ENCODE measurements at regions not wholly inside any gene's neighbourhood (a gene's known extent, or its start where the extent isn't known, plus 50 kb on each side); places are given as distances from the start of the nearest gene placed in this dataset.

GRCh38 chr17:54718286-54718685, 182.4 kb upstream of the TOM1L1 start:
- no peak for DNase-seq (ENCODE audit: low spot score)

DNA sequence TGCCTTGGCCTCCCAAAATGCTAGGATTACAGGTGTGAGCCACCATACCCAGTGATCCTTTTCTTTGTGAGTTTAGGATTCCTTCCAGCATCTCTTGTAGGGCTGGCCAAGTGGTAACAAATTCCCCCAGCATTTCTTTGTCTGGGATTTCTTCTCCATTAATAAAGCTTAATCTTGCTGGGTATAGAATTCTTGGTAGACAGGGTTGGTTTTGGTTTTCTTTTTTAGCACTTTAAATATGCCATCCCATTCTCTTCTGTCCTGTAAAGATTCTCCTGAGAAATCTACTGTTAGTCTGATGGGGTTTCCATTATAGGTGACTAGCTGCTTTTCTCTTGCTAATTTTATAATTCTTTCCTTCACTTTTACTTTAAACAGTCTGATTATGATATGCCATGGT, 173.0 kb upstream of the TOM1L1 start:
- DNase-seq (ENCODE audit: low spot score), result no peak

DNA sequence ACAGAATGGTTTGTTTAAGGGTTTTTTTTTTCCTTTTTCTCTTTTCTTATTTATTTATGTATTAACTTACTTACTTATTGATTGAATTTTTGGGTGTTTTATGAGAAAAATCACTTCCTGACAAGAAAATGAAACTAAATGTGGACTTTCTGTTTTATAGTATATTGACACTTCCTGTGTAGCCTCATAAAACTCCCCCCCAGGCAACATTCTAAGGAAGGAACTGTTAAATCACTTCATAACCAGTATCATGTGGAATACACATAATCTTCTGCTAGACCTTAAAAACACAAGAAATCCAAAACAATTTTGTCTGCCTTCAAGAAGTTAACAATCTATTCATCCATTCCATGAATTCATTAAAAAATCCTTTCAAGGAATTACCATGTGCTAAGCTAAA, 164.1 kb upstream of the TOM1L1 start:
- no peak for DNase-seq (ENCODE audit: low spot score)

DNA sequence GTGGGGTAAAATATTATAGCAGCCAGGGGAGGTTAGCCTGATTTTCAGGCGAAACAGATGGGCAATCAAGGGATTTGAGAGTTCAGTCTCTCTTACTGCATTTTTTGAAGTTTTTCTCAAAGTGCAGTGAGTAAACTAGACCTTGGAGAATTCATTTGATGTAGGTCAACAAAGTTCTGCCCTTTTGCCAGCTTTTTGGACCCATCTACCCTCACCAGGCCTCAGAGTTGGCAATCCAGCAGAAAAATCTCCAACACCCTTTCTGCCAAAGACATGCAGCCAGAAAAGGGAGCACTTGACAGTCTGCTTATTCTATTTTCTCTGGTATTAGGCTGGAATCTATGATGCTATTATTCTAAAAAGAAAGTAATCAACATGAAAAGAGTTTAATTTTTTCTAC, 162.2 kb upstream of the TOM1L1 start:
- DNase-seq (ENCODE audit: low spot score), result no peak

- no peak for DNase-seq (ENCODE audit: low spot score)
These were observed 155.9 kb upstream of the TOM1L1 start for GRCh38 chr17:54744750-54745149.

DNA sequence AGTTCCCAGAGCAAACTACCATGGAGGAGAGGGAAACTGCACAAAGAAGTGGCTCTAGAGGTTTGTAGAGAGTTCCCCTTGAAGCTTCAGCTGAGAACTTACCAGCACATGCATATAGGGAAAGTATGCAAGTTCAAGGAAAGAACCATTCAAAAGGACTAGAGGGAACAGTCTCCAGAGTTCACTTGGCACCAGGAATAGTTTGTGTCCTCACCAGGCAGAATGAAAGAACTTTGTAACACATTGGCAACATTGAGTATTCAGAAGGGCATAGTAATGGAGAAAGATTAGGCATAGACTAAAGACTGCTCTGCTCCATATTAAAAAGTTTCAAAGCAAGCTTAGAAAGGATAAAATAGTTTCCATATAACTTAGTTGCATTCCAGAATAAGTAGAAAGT, 155.4 kb upstream of the TOM1L1 start:
- no peak for DNase-seq (ENCODE audit: low spot score)

DNA sequence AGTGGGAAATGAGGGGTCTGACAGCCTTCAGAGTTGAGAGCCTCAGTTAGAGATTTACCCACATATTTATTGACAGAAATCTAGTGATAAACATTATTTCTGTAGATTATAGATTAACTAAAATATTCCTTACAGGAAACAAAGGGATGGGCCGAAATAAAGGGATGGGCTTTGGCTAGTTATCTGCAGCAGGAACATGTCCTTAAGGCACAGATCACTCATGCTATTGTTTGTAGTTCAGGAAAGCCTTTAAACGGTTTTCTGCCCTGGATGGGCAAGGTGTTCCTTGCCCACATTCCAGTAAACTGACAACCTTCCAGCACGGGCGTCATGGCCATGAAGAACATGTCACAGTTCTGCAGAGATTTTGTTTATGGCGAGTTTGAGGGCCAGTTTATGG, 154.8 kb upstream of the TOM1L1 start:
- DNase-seq (ENCODE audit: low spot score), result no peak

DNA sequence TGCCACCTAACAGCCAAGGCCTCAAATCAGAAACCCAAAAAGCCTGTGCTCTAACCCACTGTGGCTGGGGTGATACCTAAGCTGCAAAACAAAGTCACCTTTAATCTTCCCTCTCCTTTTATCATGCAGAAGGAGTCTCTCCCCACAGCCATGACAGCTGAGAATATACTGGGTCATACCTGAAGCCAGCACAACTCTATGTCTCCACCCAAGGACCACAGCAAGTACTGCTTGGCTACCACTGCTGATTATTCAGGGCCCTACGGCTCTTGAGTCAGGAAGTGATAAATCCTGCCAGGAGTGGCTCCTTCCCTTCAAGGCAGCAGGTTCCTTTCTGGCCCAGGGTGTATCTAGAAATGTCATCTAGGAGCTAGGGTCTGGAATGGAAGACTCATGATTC, 151.5 kb upstream of the TOM1L1 start:
- no peak for DNase-seq (ENCODE audit: low spot score)

DNA sequence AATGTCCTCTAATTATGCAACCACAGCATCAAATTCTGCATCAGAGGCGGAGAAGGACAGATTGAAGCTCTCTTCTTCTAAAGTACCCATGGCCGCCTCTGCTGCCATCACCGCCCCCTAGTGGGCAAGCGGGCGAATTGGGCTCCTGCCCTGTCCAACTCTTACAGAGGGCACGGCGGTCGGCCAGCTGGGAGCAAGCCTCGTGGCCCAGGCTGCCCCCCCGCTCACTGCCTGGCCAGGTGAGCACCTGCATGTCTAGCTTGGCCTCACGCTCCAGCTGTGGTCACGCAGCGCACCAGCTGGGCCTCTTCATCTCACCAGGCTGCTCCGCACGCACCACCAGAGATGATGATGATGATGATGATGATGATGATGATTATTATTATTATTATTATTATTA, 146.1 kb upstream of the TOM1L1 start:
- no peak for DNase-seq (ENCODE audit: low spot score)

DNA sequence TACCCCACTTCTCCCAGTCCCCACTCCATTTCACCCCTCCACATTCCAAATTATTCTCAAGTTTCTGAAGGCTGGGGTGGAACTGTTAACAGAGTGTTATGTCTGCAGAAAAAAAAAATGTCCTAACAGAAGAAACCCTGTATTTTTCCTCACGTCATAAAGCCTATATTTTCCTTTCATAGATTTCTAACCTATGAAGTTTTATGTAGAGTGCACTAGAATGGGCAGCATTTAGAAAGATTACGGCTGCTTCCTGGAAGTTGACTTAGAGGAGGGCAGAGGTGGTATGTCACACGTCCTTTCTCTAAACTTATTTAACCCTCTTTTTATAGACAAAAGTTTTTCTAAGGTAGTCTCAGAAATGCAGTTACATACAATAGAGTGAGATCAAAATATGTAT, 139.8 kb upstream of the TOM1L1 start:
- no peak for DNase-seq (ENCODE audit: low spot score)

GRCh38 chr17:54770836-54771235, 129.8 kb upstream of the TOM1L1 start:
- no peak for DNase-seq (ENCODE audit: low spot score)

DNA sequence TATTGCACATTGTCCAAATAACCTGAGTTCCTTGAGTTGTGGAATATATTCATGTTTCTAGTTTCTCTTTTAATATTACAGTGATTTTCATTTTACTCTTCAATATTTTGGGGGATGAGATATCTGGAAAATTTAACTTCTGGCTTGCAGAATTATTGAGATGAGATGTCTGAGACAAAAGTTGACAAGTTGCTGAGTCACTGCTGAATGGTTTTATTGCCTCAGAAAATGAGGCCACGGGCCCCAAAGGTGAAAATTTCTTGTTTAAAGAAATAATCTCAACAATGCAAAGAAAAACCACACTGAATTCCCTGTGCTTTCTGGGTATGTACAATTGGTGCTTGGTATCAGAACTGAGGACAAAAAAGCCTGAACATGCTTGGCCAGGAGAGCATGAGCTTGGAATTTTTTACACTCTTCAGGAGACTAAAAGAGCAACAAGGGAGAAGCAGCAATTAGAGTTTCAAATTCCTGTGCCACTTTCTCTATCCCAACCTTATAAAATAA, 129.2 kb upstream of the TOM1L1 start:
- no peak for DNase-seq (ENCODE audit: low spot score)

DNA sequence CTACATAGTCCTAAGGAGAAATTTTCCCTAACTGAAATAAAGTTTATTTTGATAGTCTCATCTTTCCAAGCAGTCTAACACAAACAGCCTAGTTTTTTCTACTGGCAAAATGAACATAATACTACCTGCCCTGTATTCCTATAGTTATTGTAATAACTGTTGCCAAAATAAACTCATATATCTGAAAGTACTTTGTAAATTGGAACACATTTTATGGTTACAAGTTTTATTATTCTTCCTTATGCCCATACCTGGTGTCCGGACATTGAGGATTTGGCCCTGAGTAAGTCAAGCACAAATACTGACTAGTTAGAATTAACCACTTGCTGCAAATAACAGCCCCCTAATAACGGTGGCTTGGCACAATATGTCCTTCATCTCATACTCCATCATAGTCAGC, 120.4 kb upstream of the TOM1L1 start:
- no peak for DNase-seq (ENCODE audit: low spot score)

- no peak for DNase-seq (ENCODE audit: low spot score)
These were observed 119.3 kb upstream of the TOM1L1 start for GRCh38 chr17:54781389-54781788.

- no peak for DNase-seq (ENCODE audit: low spot score)
These were observed 116.3 kb upstream of the TOM1L1 start for GRCh38 chr17:54784305-54784704.

DNA sequence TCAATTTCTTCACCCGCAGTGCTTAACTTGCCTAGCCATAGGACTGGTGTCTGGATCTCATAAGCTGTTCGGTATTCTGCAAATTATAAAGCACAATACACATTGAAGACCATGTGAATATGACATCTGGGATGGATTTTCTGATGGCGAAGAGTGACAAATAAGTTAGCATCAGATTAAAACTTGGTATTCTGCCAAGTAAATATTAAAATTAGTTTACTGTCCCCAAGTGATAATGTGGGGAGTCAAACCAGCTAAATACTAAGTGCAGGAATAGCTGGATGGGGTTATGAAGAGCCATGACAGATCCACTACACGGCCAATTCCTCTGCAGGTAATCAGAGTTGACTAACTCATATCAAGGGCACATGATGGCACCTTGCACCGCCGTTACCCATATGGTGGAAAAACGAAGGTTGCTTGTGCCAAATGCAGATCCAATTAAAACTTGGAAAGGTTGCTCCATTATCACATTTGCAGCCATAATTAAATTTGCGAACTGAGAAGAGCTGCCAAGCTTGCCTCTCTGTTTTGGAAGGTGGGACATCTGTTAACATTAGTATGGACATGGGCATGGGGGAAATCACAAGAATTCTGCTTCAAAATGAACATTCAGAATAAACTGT, 114.9 kb upstream of the TOM1L1 start:
- no peak for DNase-seq (ENCODE audit: low spot score)

DNA sequence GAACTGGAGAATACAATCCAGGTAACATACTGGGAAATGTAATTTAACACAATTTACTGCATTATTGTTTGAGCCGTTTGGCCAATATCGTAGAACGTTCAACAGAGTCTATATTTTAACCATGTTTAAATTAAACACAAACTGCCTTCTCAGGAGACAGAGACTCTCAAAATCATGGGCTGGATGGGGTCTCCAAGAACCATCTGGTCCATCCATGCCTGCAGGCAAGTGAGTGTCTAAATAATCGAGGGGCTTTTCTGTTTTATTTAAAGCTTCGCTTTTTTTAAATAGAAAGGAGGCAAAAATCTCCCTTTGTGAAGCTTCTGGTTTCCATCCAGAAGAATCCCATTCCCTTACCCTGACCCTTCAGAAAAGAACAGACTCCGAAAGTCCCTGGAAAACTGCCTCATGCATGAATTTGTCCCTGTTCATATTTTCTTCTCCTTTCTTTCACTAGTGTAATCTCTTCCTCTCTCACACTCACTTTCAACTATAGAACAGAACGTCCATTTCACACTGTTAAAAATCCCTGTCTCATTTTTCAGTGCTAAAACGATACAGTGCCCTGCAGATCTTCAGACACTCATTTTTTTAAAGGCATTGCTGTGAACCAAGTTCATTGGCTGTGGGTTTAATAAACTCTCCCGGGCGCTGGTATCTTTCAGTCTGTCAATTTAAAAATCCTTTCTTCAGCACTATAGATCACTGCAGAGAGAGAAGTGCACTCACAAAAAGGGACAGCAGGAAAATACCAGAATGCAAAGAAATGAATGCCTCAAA, 111.4 kb upstream of the TOM1L1 start:
- DNase-seq (ENCODE audit: low spot score), result no peak

DNA sequence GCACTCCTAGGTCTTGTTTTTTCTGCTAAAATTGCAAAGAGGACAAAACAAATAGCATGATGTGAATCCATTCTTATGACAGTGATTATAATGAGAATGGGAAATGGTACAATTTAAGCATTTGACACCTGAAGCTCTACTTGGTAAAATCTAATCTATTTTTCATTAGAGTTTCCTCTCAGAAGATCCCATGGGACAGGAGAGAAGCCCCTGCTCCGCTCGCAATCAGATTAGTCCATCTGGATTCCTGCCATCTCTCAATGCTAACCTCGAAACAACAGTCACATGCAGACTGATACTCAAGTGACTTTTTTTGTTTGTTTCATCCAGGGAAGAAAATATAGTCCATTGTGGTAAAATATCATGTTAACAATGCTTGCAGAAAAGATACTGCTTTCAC, 107.4 kb upstream of the TOM1L1 start:
- no peak for DNase-seq (ENCODE audit: low spot score)

- no peak for DNase-seq (ENCODE audit: low spot score)
These were observed 105.6 kb upstream of the TOM1L1 start for GRCh38 chr17:54795046-54795445.

DNA sequence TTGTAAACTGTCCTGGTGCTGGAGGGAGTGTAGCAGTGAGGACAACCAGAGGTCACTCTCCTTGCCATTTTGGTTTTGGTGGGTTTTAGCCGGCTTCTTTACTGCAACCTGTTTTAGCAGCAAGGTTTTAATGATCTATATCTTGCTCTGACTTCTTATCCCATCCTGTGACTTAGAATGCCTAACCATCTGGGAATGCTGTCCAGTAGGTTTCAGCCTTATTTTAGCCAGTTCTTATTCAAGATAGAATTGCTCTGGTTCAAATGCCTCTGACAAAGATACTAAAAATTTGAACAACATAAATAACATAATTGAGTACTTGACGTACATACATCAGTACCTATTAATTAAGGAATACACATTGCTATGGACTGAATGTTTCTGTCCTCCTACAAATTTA, 93.3 kb upstream of the TOM1L1 start:
- no peak for DNase-seq (ENCODE audit: low spot score)

DNA sequence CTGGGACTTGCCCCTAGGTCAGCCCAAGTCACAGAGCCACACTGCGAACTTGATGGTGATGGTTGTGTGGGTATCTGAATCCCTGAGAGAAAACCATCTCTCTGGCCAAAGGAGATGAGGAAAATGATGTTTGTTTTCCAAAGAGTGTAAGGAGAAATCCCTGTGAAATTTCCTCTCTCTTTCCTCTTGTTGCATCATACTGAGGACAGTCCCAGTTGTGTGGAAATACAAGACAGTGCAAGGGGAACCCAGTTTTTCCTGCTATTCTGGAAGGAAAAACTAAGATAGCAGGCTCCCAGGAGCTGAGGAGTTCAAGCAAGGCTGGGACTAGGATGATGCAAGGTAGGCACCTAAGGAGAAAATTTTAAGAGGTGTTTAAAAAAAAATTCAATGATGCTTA, 86.8 kb upstream of the TOM1L1 start:
- no peak for DNase-seq (ENCODE audit: low spot score)

DNA sequence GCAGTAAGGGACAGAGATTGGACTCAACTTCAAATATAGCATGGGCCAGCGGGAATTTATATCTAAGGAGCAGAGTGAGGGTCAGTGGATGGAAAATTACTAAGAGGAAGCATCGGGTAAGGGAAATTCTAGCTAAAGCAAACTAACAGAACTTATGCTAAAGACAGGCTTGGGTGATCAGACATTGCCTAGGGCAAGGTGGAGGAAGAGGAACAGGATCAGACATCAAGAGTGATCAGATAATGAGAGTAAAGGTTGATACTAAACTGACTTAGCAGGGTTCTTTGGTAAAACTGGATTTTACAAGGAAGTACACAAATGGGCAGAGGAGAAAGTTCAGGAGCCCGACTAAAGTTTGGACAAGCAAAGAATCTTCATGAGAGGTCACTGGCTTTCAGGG, 86.3 kb upstream of the TOM1L1 start:
- no peak for DNase-seq (ENCODE audit: low spot score)

GRCh38 chr17:54834086-54834485, 66.6 kb upstream of the TOM1L1 start:
- no peak for DNase-seq (ENCODE audit: low spot score)

GRCh38 chr17:54835015-54835414, 65.6 kb upstream of the TOM1L1 start:
- DNase-seq (ENCODE audit: low spot score), result no peak
